ENCODE measurements at regions not wholly inside any gene's neighbourhood (a gene's known extent, or its start where the extent isn't known, plus 50 kb on each side); places are given as distances from the start of the nearest gene placed in this dataset.

DNA sequence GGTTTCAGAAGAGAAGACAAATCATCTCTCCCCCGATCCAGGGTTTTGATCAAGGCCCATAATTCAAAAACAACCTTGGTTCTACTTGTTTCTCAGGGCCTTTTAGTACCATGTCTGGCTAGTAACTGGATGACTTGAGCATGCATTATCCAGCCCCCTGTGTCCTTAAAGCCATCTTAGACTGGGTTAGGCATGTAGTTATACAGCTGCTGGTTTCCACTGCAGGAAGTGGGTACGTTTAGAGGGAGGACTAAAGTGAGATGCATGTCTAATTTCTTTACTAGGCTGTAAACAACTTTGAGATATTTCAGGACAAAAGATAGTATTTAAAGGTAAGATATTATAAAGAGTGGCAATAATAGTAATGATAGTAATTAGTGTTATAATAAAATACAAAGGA, 372.0 kb downstream of the PLK2 start:
- TF ChIP-seq, protein P1, sequence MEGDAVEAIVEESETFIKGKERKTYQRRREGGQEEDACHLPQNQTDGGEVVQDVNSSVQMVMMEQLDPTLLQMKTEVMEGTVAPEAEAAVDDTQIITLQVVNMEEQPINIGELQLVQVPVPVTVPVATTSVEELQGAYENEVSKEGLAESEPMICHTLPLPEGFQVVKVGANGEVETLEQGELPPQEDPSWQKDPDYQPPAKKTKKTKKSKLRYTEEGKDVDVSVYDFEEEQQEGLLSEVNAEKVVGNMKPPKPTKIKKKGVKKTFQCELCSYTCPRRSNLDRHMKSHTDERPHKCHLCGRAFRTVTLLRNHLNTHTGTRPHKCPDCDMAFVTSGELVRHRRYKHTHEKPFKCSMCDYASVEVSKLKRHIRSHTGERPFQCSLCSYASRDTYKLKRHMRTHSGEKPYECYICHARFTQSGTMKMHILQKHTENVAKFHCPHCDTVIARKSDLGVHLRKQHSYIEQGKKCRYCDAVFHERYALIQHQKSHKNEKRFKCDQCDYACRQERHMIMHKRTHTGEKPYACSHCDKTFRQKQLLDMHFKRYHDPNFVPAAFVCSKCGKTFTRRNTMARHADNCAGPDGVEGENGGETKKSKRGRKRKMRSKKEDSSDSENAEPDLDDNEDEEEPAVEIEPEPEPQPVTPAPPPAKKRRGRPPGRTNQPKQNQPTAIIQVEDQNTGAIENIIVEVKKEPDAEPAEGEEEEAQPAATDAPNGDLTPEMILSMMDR (IDR thresholded peaks at IDR 0.05; ENCODE audit: insufficient read depth, low read length): no peak
- TF ChIP-seq GABPA (IDR thresholded peaks at IDR 0.05; ENCODE audit: low read depth): no peak
